ENCODE measurements at regions not wholly inside any gene's neighbourhood (a gene's known extent, or its start where the extent isn't known, plus 50 kb on each side); places are given as distances from the start of the nearest gene placed in this dataset.

DNA sequence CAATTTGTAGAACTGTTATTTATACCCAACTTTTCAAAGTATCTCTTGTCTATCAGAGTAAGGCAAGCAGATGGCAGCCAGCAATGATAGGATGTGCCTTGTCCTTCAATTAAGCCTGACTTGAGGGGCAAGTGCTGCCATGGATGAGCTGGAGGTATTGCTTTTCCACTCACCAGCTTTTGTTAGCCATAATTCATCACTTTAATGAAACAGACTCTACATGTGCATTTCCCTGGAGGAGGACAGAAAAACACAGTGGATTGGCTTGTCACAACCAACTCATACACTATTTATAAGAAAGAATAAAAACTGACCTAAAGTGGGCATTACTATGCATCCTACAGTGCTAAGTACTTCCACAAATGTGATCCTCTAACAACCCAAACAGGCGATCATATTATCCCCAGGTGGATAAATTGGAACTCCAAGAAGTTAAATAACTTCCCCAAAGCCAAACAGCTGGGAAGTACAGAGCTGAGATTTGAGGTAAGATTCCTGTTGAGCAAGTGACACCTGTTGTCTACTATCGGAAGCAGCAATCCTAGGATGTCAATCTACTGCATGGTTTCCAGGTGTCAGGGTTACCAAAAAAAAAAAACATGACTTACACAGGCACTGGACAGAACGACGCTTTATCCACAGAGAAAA, 73.9 kb upstream of the NRSN1 start:
- Histone ChIP-seq H3K27ac (no peak overlapping the region), H2AFZ (replicated peaks) (no peak overlapping the region), H3K9me3 (ENCODE audit: low read depth) (no peaks in the 10 kb centered on the region), H4K20me1 (ENCODE audit: low read depth) (no peaks in the 10 kb centered on the region), H3K79me2 (ENCODE audit: low read depth) (no peaks in the 10 kb centered on the region), H3K4me1 (no peaks in the 10 kb centered on the region), H3K27me3 (no peaks in the 10 kb centered on the region), H3K36me3 (no peaks in the 10 kb centered on the region), H3K9ac (no peak overlapping the region), H3F3A (ENCODE audit: low read depth) (no peaks in the 10 kb centered on the region), H3K4me2 (no peak overlapping the region), H3K4me3 (no peak overlapping the region)
- Mint-ChIP-seq H3K4me1 (peaks cover 22% of the 10 kb centered on the region), H3K9me3 (no peaks in the 10 kb centered on the region), H3K4me3 (peak overlapping the region; percentile 7), H3K36me3 (no peaks in the 10 kb centered on the region), H3K27ac (peak overlapping the region; percentile 68), H3K27me3 (ENCODE audit: insufficient read depth, low read depth) (peaks cover 9% of the 10 kb centered on the region)
- DNase-seq (ENCODE audit: low spot score) = no peak
- TF ChIP-seq EZH2 (IDR thresholded peaks at IDR 0.05) (no peak), EZH2phosphoT487 (IDR thresholded peaks at IDR 0.05) (no peak)
- TF ChIP-seq, protein P1, sequence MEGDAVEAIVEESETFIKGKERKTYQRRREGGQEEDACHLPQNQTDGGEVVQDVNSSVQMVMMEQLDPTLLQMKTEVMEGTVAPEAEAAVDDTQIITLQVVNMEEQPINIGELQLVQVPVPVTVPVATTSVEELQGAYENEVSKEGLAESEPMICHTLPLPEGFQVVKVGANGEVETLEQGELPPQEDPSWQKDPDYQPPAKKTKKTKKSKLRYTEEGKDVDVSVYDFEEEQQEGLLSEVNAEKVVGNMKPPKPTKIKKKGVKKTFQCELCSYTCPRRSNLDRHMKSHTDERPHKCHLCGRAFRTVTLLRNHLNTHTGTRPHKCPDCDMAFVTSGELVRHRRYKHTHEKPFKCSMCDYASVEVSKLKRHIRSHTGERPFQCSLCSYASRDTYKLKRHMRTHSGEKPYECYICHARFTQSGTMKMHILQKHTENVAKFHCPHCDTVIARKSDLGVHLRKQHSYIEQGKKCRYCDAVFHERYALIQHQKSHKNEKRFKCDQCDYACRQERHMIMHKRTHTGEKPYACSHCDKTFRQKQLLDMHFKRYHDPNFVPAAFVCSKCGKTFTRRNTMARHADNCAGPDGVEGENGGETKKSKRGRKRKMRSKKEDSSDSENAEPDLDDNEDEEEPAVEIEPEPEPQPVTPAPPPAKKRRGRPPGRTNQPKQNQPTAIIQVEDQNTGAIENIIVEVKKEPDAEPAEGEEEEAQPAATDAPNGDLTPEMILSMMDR (IDR thresholded peaks at IDR 0.05) = no peak

DNA sequence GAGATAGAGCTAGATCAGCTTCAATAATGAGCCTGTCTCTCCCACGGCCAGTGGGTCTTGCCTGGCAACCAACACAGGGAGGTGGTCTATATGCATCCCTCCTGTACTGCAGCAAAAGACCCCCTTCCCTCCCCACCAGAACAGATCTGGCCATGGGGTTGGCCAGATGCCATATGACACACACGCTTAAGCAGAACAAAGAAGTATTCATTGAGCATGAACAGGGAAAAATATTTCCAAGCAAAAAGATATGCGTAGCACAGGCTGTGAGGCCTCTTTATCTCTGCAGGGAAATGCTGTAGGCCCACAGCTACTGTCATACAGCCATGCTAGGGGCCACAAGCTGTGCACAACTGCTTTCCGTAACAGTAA, 73.4 kb upstream of the NRSN1 start:
- H3K4me3 Mint-ChIP-seq = peak overlapping the region; percentile 7
- peak overlapping the region; percentile 68 for H3K27ac Mint-ChIP-seq
- Histone ChIP-seq H3K4me2 (no peak overlapping the region), H3K27me3 (no peaks in the 10 kb centered on the region), H3K79me2 (ENCODE audit: low read depth) (no peaks in the 10 kb centered on the region), H3K36me3 (no peaks in the 10 kb centered on the region), H4K20me1 (ENCODE audit: low read depth) (no peaks in the 10 kb centered on the region), H3K4me3 (no peak overlapping the region), H3K9me3 (ENCODE audit: low read depth) (no peaks in the 10 kb centered on the region), H3F3A (ENCODE audit: low read depth) (no peaks in the 10 kb centered on the region), H2AFZ (replicated peaks) (no peak overlapping the region), H3K9ac (no peak overlapping the region), H3K4me1 (no peaks in the 10 kb centered on the region), H3K27ac (no peak overlapping the region)
- no peaks in the 10 kb centered on the region for H3K9me3 Mint-ChIP-seq
- peaks cover 9% of the 10 kb centered on the region for H3K27me3 Mint-ChIP-seq (ENCODE audit: insufficient read depth, low read depth)
- H3K4me1 Mint-ChIP-seq = peaks cover 22% of the 10 kb centered on the region
- H3K36me3 Mint-ChIP-seq = no peaks in the 10 kb centered on the region
- no peak for DNase-seq (ENCODE audit: low spot score)
- TF ChIP-seq EZH2 (IDR thresholded peaks at IDR 0.05) = no peak
- TF ChIP-seq, protein P1 (IDR thresholded peaks at IDR 0.05) = no peak

DNA sequence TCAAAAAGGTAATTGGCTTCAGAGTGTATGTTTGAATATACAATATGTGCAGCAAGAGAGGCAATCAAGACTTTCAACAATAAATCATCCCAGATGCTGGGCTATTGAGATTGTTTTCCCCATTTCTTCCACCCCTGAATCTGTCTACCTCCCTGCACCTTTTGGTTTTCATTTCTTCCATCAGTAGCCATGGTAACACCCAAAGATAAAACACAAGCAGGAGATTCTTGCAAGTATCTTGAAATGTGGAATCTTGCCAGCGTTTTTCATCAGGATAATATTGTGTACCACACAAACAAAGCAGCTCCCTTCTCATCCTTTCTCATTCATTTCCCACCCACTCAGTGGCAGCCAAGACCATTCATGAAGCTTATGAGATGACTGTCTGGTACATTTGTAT, 73.0 kb upstream of the NRSN1 start:
- no peak overlapping the region for H3K27ac ChIP-seq
- H3K27me3 Mint-ChIP-seq (ENCODE audit: insufficient read depth, low read depth) = peaks cover 9% of the 10 kb centered on the region

More for the DNA sequence above, 73.0 kb upstream of the NRSN1 start:
- no peak overlapping the region for H3K9ac ChIP-seq
- TF ChIP-seq, protein P1 (IDR thresholded peaks at IDR 0.05) = no peak
- TF ChIP-seq EZH2phosphoT487 (IDR thresholded peaks at IDR 0.05) (no peak), EZH2 (IDR thresholded peaks at IDR 0.05) (no peak)
- Mint-ChIP-seq H3K9me3 (no peaks in the 10 kb centered on the region), H3K27ac (peak overlapping the region; percentile 68), H3K4me3 (no peak overlapping the region), H3K36me3 (no peaks in the 10 kb centered on the region), H3K4me1 (peaks cover 22% of the 10 kb centered on the region)
- no peaks in the 10 kb centered on the region for H3F3A ChIP-seq (ENCODE audit: low read depth)
- H3K4me1 ChIP-seq = no peaks in the 10 kb centered on the region
- peak overlapping the region; percentile 24 for H2AFZ ChIP-seq (replicated peaks)
- no peak for DNase-seq (ENCODE audit: low spot score)
- no peaks in the 10 kb centered on the region for H3K36me3 ChIP-seq
- H3K79me2 ChIP-seq (ENCODE audit: low read depth) = no peaks in the 10 kb centered on the region
- no peaks in the 10 kb centered on the region for H4K20me1 ChIP-seq (ENCODE audit: low read depth)
- H3K9me3 ChIP-seq (ENCODE audit: low read depth) = no peaks in the 10 kb centered on the region
- H3K4me3 ChIP-seq = no peak overlapping the region
- no peaks in the 10 kb centered on the region for H3K27me3 ChIP-seq
- H3K4me2 ChIP-seq = no peak overlapping the region

All from neural progenitor cell (in vitro differentiated cells).